ENCODE measurements at regions not wholly inside any gene's neighbourhood (a gene's known extent, or its start where the extent isn't known, plus 50 kb on each side); places are given as distances from the start of the nearest gene placed in this dataset.

DNA sequence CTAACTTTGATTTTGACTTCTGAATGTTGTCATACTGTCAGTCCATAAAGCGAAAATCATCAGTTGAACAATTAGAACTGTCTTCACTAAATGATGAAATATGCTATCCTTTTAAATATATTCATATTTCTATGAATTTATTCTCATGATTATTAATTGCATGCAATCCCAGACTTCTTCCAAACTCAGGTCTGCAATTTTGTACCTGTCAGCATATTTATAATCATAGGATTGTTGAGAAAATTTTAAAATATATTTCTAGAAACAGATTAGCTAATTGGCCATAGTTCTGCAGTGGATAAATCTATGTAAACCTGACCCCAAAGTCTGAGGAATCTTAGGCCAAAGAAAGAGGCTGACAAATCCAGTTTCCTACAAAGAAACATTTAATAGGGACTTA is 347.5 kb downstream of the SLCO4C1 start:
- TF ChIP-seq POLR2AphosphoS5 (IDR thresholded peaks at IDR 0.05; ENCODE audit: low read depth, low read length), result no peak
- no peak for TF ChIP-seq TAF1 (IDR thresholded peaks at IDR 0.05; ENCODE audit: low read depth, low read length)
- TF ChIP-seq POLR2A (IDR thresholded peaks at IDR 0.05; ENCODE audit: low read depth, low read length), result no peak
